Keratinocyte (primary cell): ENCODE measurements at regions not wholly inside any gene's neighbourhood (a gene's known extent, or its start where the extent isn't known, plus 50 kb on each side); places are given as distances from the start of the nearest gene placed in this dataset.

Experiments
- EZH2 ChIP-seq: IDR thresholded peaks from one replicate; pipeline ENCODE4 v1.6.1; 2012; ENCODE audit warnings: inconsistent platforms, mild to moderate bottlenecking, low read length, moderate library complexity
- TF ChIP-seq, protein P1 (sequence below), 3 experiments: IDR thresholded peaks in 1 of 3; conservative IDR thresholded peaks in 1 of 3; optimal IDR thresholded peaks in 1 of 3; 2 replicates in 2 of 3; 3 replicates in 1 of 3; pipeline versions ENCODE3 to v1.5.1; 2011; ENCODE audit warnings: low read length in 3 of 3, mild to moderate bottlenecking in 3 of 3, moderate library complexity in 2 of 3, control low read depth in 1 of 3, inconsistent platforms in 1 of 3; ENCODE audit not compliant: insufficient read depth in 2 of 3; ENCODE audit errors: extremely low read depth in 1 of 3

DNA sequence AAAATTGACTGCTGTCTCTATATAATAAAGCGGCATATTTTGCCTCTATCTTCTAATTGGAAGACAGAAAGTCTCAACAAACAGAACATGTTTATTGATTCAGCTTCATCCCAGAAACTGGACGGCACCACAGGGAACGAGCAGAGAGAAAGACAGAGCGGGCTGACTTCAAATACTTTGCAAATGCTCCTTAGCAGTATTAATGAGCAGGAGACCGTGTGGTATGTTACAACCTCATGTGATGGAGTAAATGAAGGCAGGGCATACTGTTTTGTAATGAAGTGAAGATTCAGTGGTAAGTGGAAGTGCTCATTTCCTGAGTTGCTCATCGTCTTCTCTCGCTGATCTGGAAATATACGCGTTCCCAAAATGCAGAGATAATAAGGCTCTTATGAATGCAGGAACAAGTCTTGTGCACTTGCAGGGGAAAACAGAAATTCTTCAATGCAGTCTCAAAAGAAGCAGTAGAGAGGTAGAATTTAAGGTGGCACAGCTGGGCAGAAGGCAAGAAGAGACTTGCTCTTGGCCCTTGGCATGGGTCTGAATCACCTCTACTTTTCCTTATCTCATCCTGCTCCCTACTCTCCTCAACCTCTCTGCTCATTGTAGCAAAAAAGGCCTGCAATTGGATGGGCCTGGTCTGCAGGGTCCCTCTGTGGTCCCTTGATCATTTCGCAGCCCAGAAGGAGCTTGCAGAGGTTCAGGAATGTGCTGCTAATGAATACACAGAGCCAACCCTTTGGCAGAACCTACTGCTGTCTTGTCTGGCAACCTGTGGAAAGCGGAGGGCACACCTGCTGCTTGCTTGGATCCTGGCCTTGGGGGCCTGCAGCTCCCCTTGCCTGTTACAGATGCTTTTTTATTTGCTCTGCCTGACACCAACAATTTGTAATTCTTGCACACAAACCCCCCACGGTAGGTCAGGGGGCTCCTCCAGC is 604.9 kb upstream of the CFAP20DC start:
- TF ChIP-seq EZH2, result no peak
- TF ChIP-seq, protein P1, sequence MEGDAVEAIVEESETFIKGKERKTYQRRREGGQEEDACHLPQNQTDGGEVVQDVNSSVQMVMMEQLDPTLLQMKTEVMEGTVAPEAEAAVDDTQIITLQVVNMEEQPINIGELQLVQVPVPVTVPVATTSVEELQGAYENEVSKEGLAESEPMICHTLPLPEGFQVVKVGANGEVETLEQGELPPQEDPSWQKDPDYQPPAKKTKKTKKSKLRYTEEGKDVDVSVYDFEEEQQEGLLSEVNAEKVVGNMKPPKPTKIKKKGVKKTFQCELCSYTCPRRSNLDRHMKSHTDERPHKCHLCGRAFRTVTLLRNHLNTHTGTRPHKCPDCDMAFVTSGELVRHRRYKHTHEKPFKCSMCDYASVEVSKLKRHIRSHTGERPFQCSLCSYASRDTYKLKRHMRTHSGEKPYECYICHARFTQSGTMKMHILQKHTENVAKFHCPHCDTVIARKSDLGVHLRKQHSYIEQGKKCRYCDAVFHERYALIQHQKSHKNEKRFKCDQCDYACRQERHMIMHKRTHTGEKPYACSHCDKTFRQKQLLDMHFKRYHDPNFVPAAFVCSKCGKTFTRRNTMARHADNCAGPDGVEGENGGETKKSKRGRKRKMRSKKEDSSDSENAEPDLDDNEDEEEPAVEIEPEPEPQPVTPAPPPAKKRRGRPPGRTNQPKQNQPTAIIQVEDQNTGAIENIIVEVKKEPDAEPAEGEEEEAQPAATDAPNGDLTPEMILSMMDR (optimal IDR thresholded peaks at IDR 0.05 in 1 of 3, IDR thresholded peaks at IDR 0.05 in 1 of 3, conservative IDR thresholded peaks at IDR 0.05 in 1 of 3; ENCODE audit: extremely low read depth in 1 of 3, insufficient read depth in 2 of 3, low read length in 3 of 3), result no peak
